ENCODE measurements at regions not wholly inside any gene's neighbourhood (a gene's known extent, or its start where the extent isn't known, plus 50 kb on each side); places are given as distances from the start of the nearest gene placed in this dataset.
"Not testable (repeated sequence)": the region's sequence is repeated elsewhere in the genome, so short reads cannot be mapped to it uniquely, and the experiment has no call there.

DNA sequence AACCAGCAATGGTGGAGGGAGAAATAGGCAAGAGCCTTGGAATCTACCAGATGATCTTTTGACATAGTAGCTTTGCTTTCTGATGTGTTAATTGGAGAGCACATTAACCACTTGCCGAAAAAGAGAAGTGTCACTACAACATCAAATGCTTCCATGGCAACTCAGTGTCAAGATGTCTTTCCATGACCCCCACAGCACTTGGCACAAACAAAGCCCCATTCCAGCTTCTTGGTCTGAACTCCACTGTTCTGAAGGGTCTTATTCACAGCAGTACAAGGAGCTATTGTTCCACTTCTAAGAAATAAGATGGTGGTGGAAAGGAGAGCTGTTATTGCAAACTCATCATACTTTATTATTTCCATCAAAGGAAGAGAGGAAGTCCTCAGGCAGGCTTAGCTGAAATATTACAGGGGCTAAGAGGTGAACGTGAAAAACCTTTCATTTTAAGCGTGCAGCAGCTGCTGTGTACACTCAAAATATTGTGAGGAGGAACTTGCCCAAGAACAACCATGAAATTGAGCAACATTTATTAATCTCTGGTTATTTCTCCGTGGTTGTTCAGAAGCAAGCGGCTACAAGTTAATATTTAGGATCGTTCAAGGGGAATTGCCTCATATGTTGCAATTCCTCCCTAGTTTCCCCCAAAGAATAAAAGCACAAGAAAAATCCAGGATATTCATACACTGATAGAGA lies 354.8 kb upstream of the CELF2 start:
- no peak for DNase-seq

DNA sequence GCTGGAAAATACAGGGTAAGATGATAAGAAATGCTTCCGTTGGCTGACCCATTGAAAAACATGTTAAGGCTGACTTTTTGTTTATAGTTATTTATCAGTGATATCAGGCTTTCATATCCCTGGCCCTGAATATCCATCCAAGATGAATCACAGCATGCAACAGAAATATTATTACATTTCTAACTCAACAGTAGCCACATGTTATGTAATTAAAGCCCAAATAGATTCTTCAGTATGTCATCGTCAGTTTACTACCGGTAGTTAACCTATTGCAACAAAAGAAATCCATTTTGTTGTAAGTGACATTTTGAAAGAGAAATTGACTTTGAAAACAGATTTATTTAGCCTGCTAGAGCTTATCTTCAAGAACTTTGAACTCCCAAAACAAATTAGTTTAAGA lies 354.1 kb upstream of the CELF2 start:
- no peak for DNase-seq

DNA sequence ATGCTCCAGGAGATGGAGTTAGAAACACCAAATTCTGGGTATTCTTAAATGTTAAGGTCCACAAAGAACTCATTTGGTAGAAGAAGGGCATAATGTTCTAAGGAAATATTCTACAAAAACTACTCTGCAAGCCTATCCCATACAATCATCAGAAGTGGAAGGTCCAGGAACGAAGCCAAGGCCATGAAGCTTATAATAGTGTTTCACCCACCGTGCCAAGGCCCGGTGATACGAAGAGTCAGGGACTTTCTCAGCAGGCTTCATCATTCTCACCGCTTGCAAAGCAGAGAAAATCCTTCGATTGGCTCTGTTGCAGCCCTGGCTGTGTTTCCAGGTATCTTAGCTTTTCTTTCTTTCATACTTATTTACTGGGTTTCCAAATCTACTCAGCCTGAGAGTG lies 351.9 kb upstream of the CELF2 start:
- no peak for DNase-seq

DNA sequence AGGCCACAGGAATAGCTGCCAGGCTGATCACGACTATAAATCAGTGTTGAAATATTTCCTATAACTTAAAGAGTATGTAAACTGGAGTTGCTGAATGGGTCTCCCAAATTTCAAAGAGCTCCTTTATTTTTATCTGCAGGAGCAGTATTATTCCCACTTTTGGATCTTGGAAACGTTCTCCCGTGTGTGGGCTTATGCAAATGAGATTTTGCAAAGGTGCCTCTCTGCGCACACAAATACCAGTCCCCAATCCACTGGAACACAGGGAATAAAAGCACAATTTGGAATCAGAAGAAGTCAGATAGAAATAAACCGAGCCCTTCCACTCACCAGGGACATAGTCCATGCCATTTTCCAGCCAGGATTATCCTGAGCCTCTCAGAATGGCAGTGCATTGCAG lies 350.2 kb upstream of the CELF2 start:
- DNase-seq: no peak

DNA sequence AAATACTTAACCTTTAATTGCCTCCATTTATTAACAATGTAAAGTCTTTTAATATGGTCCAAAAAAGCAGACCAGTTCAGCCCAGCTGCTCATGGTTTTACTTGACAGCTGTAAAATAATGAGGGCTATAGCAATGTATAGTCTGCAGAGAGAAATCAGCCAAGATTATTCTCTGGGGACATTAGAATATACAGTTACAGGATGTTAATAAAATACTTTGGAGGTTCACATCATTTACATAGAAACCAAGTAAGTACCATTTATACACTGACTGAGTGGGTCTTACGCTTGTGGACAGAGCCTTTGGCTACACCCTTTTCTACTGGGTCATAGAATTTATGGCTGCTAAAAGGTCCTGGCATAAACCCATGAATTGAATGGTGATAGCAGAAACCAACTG lies 340.7 kb upstream of the CELF2 start:
- DNase-seq: no peak

DNA sequence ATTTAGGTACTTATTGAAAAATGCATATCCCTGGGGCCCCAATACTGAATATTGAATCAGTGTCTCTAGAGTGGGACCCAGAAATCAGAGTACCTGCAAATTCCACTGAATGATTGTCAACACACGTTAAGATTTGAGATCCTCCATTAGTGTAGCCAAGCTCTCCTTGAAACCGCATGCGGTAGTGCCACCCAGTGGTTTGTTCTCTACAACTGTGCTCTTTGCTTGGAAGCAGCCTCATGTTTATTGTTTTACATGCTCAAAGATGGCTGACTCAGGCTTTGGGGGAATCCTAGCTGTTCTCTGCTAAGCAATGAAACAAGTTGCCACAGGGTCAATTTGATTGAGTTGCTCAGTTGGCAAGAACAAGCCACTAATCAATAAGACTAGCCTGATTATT lies 340.2 kb upstream of the CELF2 start:
- DNase-seq: peak in 1 of 2 donors; percentile 1

DNA sequence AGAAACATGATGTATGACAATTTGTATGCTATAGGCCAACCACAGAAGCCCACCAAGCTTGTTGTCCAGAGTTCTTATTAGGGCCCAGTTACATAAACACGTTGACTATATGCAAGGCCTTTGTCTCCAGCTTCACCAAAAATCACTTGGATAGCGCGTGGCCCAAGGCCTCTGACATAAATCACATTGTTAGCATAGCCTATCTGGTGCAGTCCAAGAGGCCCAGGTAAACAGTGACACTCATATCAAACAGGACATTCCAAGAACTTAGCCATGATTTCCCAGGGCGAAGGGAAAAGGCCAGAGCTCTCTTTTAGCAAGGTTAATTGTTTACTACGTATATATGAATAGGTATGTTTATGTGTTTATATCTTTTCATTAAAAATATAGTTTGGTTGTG lies 337.2 kb upstream of the CELF2 start:
- no peak for DNase-seq

DNA sequence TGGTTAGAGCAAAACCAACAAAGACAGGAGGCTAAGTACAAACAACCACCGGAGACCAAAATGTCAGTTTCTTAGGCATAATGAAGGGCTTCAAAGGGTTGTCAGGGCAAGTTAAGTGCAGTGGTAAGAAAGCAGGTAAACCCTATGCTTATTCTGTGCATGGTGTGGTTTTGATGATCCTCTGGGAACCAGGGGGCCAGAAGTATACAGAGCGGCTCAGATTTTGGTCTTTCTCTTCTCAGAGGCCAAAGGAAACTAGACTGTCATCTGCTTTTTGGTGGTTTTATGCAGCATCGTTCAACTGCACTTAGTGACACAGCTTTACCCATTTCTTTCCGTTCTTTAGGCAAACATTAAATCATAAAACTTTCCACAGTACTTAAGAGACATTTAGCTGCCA lies 332.7 kb upstream of the CELF2 start:
- DNase-seq: no peak

DNA sequence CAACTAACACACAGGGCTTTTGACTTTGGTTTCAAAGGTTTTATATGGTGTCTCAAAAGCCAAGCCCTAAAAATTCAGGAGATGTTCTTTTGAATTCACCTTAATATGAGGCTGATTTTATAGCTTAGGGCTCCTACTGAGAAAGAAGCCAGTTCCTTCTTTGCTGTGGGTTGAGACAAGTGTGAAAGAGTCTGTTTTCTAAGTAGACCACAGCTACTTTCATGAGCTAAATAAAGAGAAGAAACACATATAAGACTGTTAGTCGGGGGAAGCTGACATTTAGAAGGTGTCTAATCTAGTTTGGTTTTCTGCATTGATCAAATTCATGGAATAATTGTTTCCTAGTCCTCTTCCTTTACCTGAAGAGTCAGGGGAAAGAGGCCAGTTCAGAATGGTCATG lies 332.1 kb upstream of the CELF2 start:
- DNase-seq: no peak

DNA sequence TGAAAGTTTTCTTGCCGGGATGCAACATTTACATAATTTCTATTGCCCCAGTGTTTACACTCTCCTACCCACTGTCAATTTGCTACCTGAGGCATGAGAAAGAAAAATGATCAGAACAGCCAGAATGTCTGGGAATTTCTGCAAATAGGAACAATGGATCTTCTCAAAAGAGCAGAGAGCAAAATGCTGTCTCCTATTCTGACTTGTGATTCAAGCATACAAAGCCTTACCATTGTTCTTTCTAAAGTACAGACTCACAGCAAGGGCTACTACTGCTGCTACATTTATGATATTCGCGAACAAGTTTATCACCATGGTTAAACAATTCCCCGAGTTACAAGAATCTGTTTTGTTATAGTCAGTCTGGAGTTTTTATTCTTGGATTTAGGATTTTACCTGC lies 329.9 kb upstream of the CELF2 start:
- no peak for DNase-seq

DNA sequence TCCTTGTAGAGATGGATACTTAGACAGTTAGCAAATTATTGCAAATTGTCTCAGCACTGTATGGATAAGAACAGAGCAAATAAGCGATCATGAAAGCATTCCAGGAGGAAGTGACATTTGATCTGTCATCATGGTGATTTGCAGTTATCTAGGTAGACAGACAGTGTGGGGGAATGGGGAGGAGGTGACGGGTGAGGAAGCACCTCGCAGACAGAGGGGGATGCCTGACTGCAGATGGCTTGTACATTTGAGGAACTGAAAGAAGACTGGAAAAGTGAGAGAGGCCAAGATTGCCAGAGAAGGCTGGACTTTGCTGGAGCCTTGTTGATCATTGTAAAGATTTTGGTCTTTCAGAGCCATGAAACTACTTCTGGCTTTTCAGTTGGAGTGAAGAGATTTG lies 318.2 kb upstream of the CELF2 start:
- DNase-seq: no peak

DNA sequence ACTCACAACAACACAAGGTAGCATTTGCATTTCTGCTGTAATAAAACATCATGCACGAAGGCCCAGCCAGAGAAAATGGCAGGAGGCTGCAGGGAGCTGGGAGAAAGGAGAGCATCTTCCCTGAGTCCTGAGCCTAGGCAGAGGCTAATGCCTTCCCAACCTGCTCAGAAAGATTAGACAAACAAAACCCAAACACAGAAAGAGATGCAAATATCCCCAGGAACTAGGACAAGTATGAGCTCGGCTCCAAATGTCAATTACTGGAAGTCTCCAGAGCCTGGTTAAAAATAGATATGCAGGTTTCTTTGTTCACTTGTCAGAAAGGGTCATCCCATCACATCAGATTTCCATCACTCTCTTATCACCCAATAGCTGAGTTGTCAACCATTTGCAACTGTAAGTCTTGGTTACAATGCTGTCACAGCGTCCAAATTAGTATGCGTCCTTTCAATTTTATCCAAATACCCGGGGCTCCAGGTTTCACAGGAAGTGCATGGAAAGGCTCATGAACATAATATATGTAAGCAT lies 316.5 kb upstream of the CELF2 start:
- DNase-seq: no peak

DNA sequence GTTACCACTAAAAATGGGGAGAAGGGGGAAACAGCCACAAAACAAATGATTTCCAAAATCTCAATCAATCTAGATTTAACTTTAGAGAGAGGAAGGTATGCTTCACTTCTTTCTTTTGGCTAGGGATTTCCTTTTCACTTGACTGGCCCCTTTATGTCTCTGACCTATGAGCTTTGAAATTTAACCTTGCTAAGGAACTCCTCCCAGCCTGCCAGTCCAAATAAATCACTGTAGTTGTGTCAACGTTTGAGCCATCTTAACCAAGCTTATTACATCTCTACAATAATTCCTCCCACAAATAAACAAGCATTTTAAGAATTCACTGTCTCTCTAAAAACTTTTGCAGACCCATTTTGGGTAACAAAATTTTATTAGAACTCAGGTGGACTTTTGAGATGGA lies 315.5 kb upstream of the CELF2 start:
- no peak for DNase-seq

DNA sequence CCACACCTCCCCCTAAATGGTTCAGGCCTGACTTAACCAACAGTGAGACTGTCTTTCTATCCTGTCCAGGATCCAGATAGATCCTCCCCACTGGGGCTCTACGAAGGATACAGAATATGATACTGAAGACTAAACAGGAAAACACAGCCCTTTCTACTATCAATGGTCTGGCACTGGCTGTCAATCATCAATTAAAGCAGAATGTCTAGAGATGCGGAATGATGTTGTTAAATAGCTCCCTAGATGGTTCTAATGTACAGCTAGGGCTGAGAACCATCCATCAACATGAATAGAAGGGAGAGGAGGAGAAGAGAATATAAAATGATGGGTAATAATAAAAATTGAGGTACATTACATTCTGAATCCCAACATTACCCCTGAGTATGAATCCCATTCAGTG lies 314.3 kb upstream of the CELF2 start:
- no peak for DNase-seq

DNA sequence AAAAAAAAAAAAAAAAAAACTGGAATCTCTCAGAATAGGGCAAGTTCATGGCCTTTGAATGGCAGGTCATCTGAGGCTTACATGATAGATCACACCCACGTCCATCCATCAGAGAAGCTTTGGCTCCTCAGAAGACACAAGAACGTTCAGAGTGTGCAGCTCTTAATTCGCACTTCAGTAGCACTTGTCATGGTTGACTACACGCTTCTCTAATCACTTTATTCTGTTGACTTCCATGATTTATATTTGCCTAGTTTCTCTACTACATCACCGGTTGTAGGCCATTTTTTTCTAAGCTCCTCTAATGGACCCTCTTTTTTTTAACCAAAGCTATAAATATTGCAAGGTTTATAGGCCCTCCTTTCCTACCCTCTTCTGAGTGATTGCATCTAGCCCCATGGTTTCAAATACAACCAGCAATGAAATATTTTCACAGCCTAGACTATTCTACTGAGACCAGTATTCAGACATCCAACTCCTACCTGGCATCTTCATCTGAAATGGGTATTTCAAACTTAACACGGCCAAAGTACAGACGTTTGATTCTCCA lies 305.4 kb upstream of the CELF2 start:
- DNase-seq: no peak

DNA sequence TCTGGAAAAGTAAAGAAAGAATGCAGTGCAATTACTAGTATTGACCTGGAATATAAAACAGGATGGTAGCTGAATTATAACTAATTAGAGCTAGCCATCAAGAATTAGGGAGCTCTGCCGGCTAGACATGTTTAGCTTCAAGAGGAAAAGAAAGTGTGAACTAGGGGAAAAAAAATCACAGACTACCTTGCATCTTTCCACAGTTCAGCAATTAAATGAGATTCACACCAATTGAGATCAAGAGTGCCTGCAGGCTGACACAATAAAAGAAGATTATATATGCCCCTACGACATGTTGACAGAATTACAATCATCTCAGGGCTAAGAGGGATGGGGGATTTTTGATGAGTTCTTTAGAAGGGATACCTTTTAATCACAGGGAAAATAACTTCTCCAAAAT lies 303.3 kb upstream of the CELF2 start:
- DNase-seq: no peak

DNA sequence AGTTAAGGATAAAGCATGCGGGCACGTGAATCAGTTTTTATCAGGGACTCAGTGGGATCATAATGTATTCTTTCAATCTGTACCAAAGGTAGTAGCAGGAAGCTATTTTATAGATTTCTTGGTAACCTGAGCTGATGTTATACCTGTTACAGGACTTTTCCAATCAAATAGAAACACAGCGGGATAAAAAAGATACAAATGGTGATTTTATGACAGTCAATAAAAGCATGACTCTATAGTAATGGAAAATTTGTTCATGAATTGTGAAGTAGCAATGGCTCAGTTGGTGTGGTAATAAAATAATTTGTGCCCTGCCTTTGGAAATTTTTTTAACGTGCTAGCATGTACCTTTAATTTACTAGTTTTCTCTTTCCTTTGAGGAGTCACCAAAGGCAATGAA lies 300.7 kb upstream of the CELF2 start:
- DNase-seq: no peak

DNA sequence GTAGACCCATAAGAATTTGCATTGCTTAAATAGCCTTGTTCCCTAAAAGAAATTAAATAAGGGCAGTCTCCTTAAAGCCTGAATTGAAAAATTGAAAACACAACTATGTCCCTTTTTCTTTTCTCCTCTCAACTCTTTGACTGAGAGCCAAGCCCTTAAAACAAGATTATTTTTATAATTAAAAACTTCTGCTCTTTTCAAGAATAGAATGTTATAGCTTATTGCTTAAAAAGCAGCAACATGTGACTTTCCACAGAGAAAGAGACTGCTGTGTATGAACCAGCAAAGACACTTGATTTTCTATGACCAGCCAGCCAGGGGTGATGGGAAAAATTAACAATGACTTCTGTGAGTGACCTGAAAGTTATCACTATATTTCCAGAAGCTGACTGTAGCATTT lies 295.2 kb upstream of the CELF2 start:
- no peak for DNase-seq

DNA sequence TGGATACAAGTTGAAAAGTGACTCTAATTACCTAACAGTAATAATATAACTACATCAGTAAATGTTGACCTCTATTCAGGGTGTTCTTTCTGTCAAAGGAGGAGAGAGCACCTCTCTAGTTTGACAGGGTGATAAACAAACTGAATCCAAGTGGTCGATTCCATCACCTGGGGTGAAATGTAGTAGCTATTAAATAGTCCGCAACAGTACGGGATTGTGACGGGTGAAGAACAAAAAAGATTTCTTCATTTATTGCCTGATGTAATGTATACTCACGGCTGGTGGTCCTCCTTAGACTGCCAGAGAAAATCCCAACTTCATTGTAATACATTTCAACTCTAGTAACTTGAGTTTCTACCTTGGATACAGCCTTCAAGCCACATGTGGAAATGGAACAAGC lies 292.5 kb upstream of the CELF2 start:
- no peak for DNase-seq

DNA sequence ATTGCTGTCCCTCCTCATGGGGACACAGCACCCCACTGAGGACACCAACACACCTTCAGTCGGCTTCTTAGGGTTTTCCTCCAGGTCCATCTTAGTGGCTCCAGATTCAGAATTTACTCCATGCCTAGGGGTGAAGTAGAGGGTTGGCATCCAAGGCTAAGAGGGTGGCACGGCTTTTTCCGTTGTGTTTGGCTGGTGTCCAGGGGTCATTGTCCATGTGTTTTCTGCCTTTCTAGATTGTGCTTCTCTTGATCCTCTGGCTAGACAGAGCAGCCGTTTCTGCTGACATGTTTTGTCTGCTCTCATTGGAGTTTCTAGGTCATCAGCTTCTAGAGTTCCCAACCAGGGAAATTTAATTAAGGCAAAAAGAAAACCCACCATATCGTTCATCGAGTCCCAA lies 291.6 kb upstream of the CELF2 start:
- no peak for DNase-seq

DNA sequence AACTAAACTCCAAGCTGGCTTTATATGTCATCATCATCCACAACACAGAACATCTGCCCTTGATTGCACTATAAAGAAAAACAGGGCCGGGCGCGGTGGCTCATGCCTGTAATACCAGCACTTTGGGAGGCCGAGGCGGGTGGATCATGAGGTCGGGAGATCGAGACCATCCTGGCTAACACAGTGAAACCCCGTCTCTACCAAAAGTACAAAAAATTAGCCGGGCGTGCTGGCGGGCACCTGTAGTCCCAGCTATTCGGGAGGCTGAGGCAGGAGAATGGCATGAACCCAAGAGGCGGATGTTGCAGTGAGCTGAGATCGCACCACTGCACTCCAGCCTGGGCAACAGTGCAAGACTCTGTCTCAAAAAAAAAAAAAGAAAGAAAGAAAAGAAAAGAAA lies 290.3 kb upstream of the CELF2 start:
- not testable (repeated sequence) for DNase-seq

DNA sequence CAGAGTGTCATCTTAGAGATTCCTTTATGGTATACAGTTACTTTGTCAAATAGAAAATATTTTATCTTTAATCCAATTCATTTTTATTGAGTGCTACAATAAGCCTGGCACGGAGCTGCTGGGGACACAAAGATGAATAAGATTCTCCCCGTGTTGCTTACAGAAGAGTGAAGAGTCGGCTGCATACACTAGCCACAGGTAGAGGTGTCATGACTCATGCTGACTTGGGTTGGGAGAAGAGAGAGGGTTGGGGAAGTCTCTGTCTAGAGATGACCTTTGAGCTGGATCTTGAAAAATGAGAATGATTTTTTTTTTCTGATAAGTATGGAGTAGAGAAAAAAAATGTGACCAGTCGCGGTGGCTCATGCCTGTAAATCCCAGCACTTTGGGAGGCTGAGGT lies 289.9 kb upstream of the CELF2 start:
- no peak for DNase-seq

DNA sequence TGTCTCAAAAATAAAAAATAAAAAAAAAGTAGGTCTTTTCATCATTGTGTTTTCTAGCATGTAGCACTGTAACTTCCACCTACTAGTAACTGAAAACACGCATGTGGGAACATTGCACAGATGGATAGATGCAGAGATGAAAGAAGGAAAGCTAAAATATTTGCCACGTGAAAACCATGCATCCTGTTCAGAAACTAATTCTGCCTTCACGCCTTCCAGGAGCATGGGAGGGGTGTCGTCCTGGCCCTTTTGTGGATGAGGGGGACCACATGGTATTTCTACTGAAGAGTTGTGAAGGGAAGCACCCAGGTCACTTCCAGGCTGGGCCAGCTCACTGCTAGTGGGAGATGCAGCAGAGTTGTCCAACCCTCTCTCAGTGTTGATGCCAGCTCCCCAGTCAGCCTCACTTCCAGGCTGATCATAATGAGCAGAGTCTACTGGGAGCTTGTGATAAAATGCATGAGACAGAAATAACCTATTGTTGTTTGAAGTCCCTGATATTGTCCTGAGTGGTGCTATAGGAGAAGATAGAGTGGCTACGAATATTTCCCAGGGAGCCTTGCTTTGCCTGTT lies 287.1 kb upstream of the CELF2 start:
- DNase-seq: no peak

DNA sequence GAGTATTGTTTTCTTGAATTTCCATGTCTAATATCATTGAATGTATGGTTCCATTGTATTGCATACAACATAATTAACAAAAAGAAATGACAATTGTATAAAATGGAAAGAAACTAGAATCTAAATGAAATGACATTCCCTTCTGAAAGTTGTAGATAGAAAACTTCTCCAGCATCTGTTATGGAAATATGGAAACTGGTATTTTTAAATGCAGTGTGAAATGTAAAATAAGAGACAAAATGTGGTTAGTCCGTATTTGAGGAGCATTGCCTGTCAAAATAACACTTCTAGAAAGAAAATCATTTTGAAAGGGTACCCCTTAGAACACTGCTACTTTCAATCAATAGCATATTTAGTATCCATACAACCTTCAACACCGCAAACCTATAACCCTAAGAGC lies 286.3 kb upstream of the CELF2 start:
- DNase-seq: no peak

Measured in activated CD4-positive, alpha-beta T cell treated with anti-CD3 and anti-CD28 coated beads for 4 hours (primary cell).